Parathyroid adenoma (tissue), 2 donors: ENCODE measurements at regions not wholly inside any gene's neighbourhood (a gene's known extent, or its start where the extent isn't known, plus 50 kb on each side); places are given as distances from the start of the nearest gene placed in this dataset.

Experiments used
- H2AFZ ChIP-seq: fragments of 300-600 bp; sonication (generic); one replicate; pipeline ENCODE4 v1.7.0; 2017; ENCODE audit warnings: antibody characterized with exemption, mild to moderate bottlenecking
- H3K27ac ChIP-seq: fragments of 300-600 bp; sonication (generic); one replicate; pipeline ENCODE4 v1.7.0; 2017
- H3K27me3 ChIP-seq: fragments of 300-600 bp; sonication (generic); one replicate; pipeline ENCODE4 v1.7.0; 2017; ENCODE audit warnings: low read length; ENCODE audit not compliant: control insufficient read depth, insufficient read depth
- H3K36me3 ChIP-seq: fragments of 300-600 bp; sonication (generic); one replicate; pipeline ENCODE4 v1.7.0; 2017; ENCODE audit warnings: low read length; ENCODE audit not compliant: control insufficient read depth, insufficient read depth
- H3K4me1 ChIP-seq: fragments of 300-600 bp; sonication (generic); one replicate; pipeline ENCODE4 v1.7.0; 2017; ENCODE audit warnings: control low read depth
- H3K4me2 ChIP-seq: fragments of 300-600 bp; sonication (generic); one replicate; pipeline ENCODE4 v1.7.0; 2017; ENCODE audit warnings: low read length
- H3K4me3 ChIP-seq: fragments of 300-600 bp; sonication (generic); one replicate; pipeline ENCODE4 v1.7.0; 2017; ENCODE audit warnings: low read depth, low read length
- H3K79me2 ChIP-seq: fragments of 300-600 bp; sonication (generic); one replicate; pipeline ENCODE4 v1.7.0; 2017; ENCODE audit warnings: control low read depth
- H3K9ac ChIP-seq: fragments of 300-600 bp; sonication (generic); one replicate; pipeline ENCODE4 v1.7.0; 2017; ENCODE audit warnings: mild to moderate bottlenecking
- H3K9me3 ChIP-seq: fragments of 300-600 bp; sonication (generic); one replicate; pipeline ENCODE4 v1.7.0; 2017; ENCODE audit warnings: low read length; ENCODE audit not compliant: control insufficient read depth
- CTCF ChIP-seq: fragments of 300-600 bp; sonication (generic); IDR thresholded peaks from one replicate; pipeline ENCODE4 v1.7.0; 2017; ENCODE audit warnings: antibody characterized with exemption, mild to moderate bottlenecking
- donor health status: primary hyperparathyroidism.

GRCh38 chr4:19135895-19136633, 1114.5 kb upstream of the LCORL start:
- H3K27ac ChIP-seq, result no peak overlapping the region
- H3K9me3 ChIP-seq, result no peaks in the 10 kb centered on the region
- no peaks in the 10 kb centered on the region for H3K27me3 ChIP-seq
- H3K9ac ChIP-seq, result no peak overlapping the region
- no peak overlapping the region for H3K4me2 ChIP-seq
- no peak overlapping the region for H3K4me3 ChIP-seq
- H3K4me1 ChIP-seq, result no peaks in the 10 kb centered on the region
- H2AFZ ChIP-seq, result no peak overlapping the region
- TF ChIP-seq CTCF, result no peak
- no peaks in the 10 kb centered on the region for H3K36me3 ChIP-seq
- H3K79me2 ChIP-seq, result no peaks in the 10 kb centered on the region

DNA sequence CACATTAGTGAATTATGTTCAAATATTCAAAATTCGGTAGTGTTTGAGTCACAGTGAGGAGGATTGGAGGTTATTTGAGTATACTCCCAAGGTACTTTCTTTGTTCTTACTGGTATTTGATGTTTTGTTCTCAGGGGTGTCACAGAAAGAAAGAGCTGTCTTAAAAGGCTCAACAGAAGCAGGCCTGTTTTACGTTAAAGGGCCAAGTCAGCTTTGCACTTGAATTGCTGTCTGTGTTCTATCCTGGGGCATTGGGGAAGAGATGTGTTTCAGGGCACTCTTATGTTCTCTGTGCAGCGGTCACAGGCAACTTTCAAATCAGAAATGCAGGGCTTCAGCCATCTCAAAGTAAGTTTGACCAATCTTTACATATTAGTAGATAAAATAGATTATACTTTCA, 1113.1 kb upstream of the LCORL start:
- H3K79me2 ChIP-seq, result no peaks in the 10 kb centered on the region
- no peak overlapping the region for H2AFZ ChIP-seq
- no peaks in the 10 kb centered on the region for H3K27me3 ChIP-seq
- no peaks in the 10 kb centered on the region for H3K36me3 ChIP-seq
- H3K4me2 ChIP-seq, result no peak overlapping the region
- no peak for TF ChIP-seq CTCF
- H3K9me3 ChIP-seq, result no peaks in the 10 kb centered on the region
- no peaks in the 10 kb centered on the region for H3K4me1 ChIP-seq
- no peak overlapping the region for H3K9ac ChIP-seq
- no peak overlapping the region for H3K4me3 ChIP-seq
- H3K27ac ChIP-seq, result no peak overlapping the region

GRCh38 chr4:19133315-19133714, 1111.8 kb upstream of the LCORL start:
- no peaks in the 10 kb centered on the region for H3K4me1 ChIP-seq
- no peak overlapping the region for H3K4me3 ChIP-seq
- no peaks in the 10 kb centered on the region for H3K9me3 ChIP-seq
- no peaks in the 10 kb centered on the region for H3K36me3 ChIP-seq
- H3K27ac ChIP-seq, result no peak overlapping the region
- no peak overlapping the region for H3K4me2 ChIP-seq
- no peaks in the 10 kb centered on the region for H3K79me2 ChIP-seq
- H3K9ac ChIP-seq, result no peak overlapping the region
- no peak for TF ChIP-seq CTCF
- no peaks in the 10 kb centered on the region for H3K27me3 ChIP-seq
- H2AFZ ChIP-seq, result no peak overlapping the region

DNA sequence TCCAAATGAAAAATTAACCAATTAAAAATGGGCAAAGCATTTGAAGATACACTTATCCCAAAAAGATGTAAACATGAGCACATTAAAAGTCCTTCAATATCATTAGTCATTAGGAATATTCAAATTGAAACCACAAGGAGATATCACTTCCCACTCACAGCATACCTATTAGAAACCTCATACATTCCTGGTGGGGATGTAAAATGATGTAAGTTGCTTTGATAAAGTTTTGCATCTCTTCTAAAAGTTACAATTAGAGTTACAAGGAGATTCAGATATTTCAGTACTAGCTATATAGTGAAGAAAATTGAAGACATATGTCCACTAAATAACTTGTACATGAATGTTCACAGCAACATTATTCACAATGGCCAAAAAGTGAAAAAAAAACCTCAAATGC, 1109.3 kb upstream of the LCORL start:
- Histone ChIP-seq H3K4me2 (no peak overlapping the region), H3K27ac (no peak overlapping the region), H3K9ac (no peak overlapping the region), H3K79me2 (no peaks in the 10 kb centered on the region), H3K9me3 (no peaks in the 10 kb centered on the region), H3K4me3 (no peak overlapping the region), H3K4me1 (no peaks in the 10 kb centered on the region), H2AFZ (no peak overlapping the region), H3K27me3 (no peaks in the 10 kb centered on the region), H3K36me3 (no peaks in the 10 kb centered on the region)
- no peak for TF ChIP-seq CTCF

GRCh38 chr4:19128176-19128575, 1106.6 kb upstream of the LCORL start:
- Histone ChIP-seq H3K27me3 (no peaks in the 10 kb centered on the region), H3K27ac (no peak overlapping the region), H3K79me2 (no peaks in the 10 kb centered on the region), H3K4me1 (no peaks in the 10 kb centered on the region), H2AFZ (no peak overlapping the region), H3K4me2 (no peak overlapping the region), H3K9ac (no peak overlapping the region), H3K9me3 (no peaks in the 10 kb centered on the region), H3K4me3 (no peak overlapping the region), H3K36me3 (no peaks in the 10 kb centered on the region)
- TF ChIP-seq CTCF, result no peak
